Gastrocnemius medialis (tissue), 4 donors: ENCODE measurements at regions not wholly inside any gene's neighbourhood (a gene's known extent, or its start where the extent isn't known, plus 50 kb on each side); places are given as distances from the start of the nearest gene placed in this dataset.
"Not testable (repeated sequence)": the region's sequence is repeated elsewhere in the genome, so short reads cannot be mapped to it uniquely, and the experiment has no call there.

Experiments used
- ATAC-seq, 2 donors: fragments of 150-250 bp; one replicate each; pipeline ENCODE4 v1.9.1; 2016
- DNase-seq, 2 donors: peaks; one replicate each; pipeline ENCODE4 v3.0.0-alpha.2; 2019
- H3K27ac ChIP-seq, 4 donors: fragments of 200-600 bp; sonication (generic); 1 replicate in 1 of 4; 2 replicates in 3 of 4; pipeline ENCODE4 v1.5.1; 2016 to 2018; ENCODE audit warnings: mild to moderate bottlenecking in 2 of 4, moderate library complexity in 1 of 4
- H3K27me3 ChIP-seq, 3 donors: fragments of 200-600 bp; sonication (generic) in 2 of 3; 1 replicate in 1 of 3; 2 replicates in 2 of 3; pipeline versions ENCODE4 v1.5.1 to v1.6.0; 2016 to 2019; ENCODE audit warnings: mild to moderate bottlenecking in 1 of 3, moderate library complexity in 1 of 3
- H3K36me3 ChIP-seq, 2 donors: fragments of 200-600 bp; sonication (generic) in 1 of 2; one replicate each; pipeline ENCODE4 v1.5.1; 2017 to 2018
- H3K4me1 ChIP-seq, 2 donors: fragments of 200-600 bp; sonication (generic) in 1 of 2; one replicate each; pipeline ENCODE4 v1.5.1; 2016 to 2017; ENCODE audit warnings: mild to moderate bottlenecking in 2 of 2
- H3K4me3 ChIP-seq, 4 donors: fragments of 200-600 bp; sonication (generic) in 3 of 4; 1 replicate in 1 of 4; 2 replicates in 3 of 4; pipeline ENCODE4 v1.5.1; 2016 to 2019; ENCODE audit warnings: mild to moderate bottlenecking in 2 of 4
- H3K9me3 ChIP-seq, 3 donors: fragments of 200-600 bp; sonication (generic) in 2 of 3; 1 replicate in 1 of 3; 2 replicates in 2 of 3; pipeline ENCODE4 v1.5.1; 2016 to 2019
- POLR2A ChIP-seq, 2 donors: fragments of 450-650 bp; IDR thresholded peaks; one replicate each; pipeline ENCODE4 v1.6.1; 2017; ENCODE audit warnings: antibody characterized with exemption in 2 of 2, mild to moderate bottlenecking in 2 of 2, moderate library complexity in 2 of 2
- in situ Hi-C, 4 donors: fragments of 200-750 bp; cut with MboI; loops; one replicate each; pipeline versions ENCODE4 v1.15.0 to v1.8.0; 2017; ENCODE audit warnings: low sequenced_read_pairs in 4 of 4
- intact Hi-C: fragments of 100-400 bp; cut with DNase I; formaldehyde crosslinking; loops from one replicate; pipeline ENCODE4 v1.15.1; 2023; ENCODE audit warnings: low total_unique reads
- TF ChIP-seq, protein P1 (sequence below), 5 experiments: fragments of 450-650 bp in 3 of 5; fragments of 200-600 bp in 2 of 5; sonication (generic) in 2 of 5; IDR thresholded peaks in 4 of 5; conservative IDR thresholded peaks in 1 of 5; 1 replicate in 4 of 5; 2 replicates in 1 of 5; pipeline ENCODE4 v1.5.1; 2016 to 2019; ENCODE audit warnings: antibody characterized with exemption in 5 of 5, mild to moderate bottlenecking in 3 of 5, moderate library complexity in 3 of 5

DNA sequence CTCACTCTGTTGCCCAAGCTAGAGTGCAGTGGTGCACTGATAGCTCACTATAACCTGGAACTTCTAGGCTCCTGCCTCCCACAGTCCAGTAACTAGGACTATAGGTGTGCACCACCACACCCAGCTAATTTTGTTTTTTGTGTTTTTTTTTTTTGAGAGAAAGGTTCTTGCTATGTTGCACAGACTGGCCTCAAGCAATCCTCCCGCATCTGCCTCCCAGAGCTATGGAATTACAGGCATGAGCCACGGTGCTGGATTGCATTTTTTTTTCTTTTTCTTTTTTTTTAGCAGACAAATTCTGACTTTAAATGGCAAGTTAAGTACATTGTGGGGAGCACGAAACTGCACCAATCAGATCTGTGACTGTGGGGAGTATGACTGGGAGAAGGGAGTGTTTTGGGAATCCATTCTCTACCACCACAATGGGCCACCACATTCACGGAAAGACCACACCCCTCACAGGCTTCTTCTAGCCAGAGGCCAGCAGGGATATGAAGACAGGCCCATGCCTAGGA is 58.1 kb upstream of the MSMB start:
- Histone ChIP-seq H3K27ac (no peak overlapping the region), H3K36me3 (no peaks in the 10 kb centered on the region), H3K4me1 (peaks cover 8% of the 10 kb centered on the region in 2 donors), H3K27me3 (no peaks in the 10 kb centered on the region), H3K9me3 (no peaks in the 10 kb centered on the region), H3K4me3 (no peak overlapping the region)
- in situ Hi-C loops (no loop called here), intact Hi-C loops (no loop called here)
- TF ChIP-seq POLR2A (IDR thresholded peaks at IDR 0.05), result no peak
- TF ChIP-seq, protein P1, sequence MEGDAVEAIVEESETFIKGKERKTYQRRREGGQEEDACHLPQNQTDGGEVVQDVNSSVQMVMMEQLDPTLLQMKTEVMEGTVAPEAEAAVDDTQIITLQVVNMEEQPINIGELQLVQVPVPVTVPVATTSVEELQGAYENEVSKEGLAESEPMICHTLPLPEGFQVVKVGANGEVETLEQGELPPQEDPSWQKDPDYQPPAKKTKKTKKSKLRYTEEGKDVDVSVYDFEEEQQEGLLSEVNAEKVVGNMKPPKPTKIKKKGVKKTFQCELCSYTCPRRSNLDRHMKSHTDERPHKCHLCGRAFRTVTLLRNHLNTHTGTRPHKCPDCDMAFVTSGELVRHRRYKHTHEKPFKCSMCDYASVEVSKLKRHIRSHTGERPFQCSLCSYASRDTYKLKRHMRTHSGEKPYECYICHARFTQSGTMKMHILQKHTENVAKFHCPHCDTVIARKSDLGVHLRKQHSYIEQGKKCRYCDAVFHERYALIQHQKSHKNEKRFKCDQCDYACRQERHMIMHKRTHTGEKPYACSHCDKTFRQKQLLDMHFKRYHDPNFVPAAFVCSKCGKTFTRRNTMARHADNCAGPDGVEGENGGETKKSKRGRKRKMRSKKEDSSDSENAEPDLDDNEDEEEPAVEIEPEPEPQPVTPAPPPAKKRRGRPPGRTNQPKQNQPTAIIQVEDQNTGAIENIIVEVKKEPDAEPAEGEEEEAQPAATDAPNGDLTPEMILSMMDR (IDR thresholded peaks at IDR 0.05 in 4 of 5, conservative IDR thresholded peaks at IDR 0.05 in 1 of 5), result no peak
- no peak for DNase-seq
- no peak for ATAC-seq

DNA sequence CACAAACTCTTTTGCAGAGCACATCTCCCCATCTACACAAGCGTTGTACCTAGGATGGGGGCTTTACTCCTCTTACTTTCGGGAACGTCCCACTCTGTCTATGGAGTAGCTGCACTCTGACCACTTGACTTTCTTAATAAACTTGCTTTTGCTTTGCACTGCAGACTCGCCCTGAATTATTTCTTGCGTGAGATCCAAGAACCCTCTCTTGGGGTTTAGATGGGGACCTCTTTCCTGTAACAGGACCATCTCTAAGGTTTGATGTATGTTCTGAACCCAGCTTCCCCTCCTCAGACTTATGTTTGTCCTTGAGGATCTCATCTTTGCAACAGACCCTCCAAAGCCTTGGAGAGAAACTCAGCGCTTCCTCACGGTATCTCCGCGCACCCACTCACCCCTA is 59.3 kb upstream of the MSMB start:
- ATAC-seq, H3K27me3 ChIP-seq, H3K36me3 ChIP-seq, H3K9me3 ChIP-seq, DNase-seq, intact Hi-C loops, H3K27ac ChIP-seq, in situ Hi-C loops, H3K4me1 ChIP-seq: not testable (repeated sequence)
- H3K4me3 ChIP-seq, result peak overlapping the region in 1 of 4 donors; percentile 61

DNA sequence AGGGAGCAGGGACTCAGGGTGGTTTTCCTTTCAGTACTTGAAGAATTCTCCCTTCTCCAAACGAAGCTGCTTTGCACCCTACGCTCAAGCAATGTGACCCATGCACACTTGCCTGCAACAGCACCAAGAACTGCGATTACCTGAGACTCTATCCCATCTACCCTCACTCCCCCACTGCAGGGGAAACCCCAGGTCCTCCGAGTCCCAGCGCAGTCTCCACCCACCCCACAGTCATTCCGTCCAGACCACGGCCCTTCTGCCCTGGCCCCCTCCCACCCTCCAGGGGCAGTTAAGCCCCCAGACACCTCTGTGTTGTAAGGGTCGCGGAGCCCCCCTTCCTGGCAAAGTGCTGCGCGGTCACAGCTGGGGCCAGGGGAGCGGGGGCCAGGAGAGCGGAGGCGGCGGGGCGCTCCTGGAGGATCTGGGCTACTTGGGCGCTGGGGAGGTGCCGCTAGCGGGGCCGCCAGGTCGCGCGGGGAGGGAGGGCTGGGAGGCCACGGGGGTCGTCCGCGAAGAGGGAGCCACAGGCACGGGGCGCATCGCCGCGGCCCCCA is 59.9 kb upstream of the MSMB start:
- H3K9me3 ChIP-seq, intact Hi-C loops, H3K27me3 ChIP-seq, H3K4me1 ChIP-seq, DNase-seq, H3K36me3 ChIP-seq, H3K27ac ChIP-seq, in situ Hi-C loops: not testable (repeated sequence)
- H3K4me3 ChIP-seq, result peak overlapping the region; percentile 45 to 61 (median 50)
- peak in 1 of 2 donors; percentile 24 for ATAC-seq

DNA sequence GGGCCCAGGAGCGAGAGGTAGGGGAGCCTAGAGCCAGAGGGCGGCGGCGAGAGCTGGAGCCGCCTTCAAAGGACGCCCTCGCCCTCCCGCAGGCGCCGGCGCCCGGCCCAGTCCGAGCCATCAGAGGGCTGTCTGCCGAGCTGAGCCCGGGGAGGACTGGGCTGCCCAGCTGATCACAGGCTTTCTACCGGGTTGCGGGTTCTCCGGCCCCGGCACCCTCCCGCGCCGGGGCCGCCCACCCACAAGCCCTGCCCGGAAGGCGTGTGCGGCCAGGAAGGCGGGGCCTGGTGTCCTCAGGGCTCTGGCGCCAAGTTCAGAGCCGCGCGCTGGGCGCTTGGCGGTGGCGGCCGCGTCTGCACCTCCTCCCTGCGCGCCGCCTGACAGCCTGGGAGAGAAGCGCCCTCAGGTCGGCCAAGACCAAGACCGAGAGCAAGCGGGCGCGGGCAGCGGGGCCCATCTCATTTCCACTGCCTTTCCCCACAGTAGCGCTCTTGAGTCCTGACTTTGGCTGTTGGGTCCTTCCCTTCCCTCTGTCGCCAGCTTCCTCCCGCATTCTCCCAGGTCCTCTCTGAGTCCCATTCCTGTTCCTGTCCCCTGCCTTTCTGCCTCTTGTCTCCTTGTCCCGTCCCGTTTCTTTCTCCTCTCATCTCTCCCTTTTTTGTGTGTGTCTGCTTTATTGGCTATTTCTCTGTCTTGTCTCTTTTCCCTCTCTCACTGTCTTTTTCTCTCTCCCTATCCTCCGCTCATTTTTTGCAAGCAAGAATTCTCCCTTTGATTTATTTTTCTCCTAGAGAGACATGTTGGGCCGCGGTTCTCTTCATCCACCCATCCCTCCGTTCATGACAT is 60.6 kb upstream of the MSMB start:
- ATAC-seq, result peak; percentile 82 to 84
- intact Hi-C loops, result no loop called here
- Histone ChIP-seq H3K4me3 (peak overlapping the region; percentile 45 to 61 (median 50)), H3K27me3 (no peaks in the 10 kb centered on the region), H3K4me1 (peaks cover 8% of the 10 kb centered on the region in 2 donors), H3K9me3 (no peaks in the 10 kb centered on the region), H3K27ac (no peak overlapping the region), H3K36me3 (no peaks in the 10 kb centered on the region)
- in situ Hi-C loops, result no loop called here
- TF ChIP-seq POLR2A (IDR thresholded peaks at IDR 0.05), result no peak
- TF ChIP-seq, protein P1 (IDR thresholded peaks at IDR 0.05 in 4 of 5, conservative IDR thresholded peaks at IDR 0.05 in 1 of 5), result peak in 1 of 5 experiments; percentile 13
- peak in 1 of 2 donors; percentile 28 for DNase-seq

DNA sequence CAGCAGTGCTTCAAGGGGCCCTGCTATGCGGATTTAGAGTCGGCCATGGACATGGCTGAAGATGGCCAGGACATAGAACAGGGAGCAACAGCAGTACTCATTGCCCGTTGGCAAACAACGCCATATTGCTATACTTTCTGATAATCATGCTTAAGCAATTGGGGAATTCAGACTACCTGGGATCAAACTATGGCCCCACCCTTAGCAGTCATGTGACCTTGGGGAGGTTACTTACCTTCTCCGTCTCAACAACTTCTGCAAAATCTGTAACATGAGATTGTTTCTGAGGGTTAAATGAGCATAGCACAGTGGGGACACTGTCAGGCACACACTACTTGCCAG is 62.1 kb upstream of the MSMB start:
- ATAC-seq, H3K4me1 ChIP-seq, intact Hi-C loops, H3K36me3 ChIP-seq, in situ Hi-C loops, DNase-seq, H3K4me3 ChIP-seq, H3K27me3 ChIP-seq, H3K27ac ChIP-seq, H3K9me3 ChIP-seq: not testable (repeated sequence)

DNA sequence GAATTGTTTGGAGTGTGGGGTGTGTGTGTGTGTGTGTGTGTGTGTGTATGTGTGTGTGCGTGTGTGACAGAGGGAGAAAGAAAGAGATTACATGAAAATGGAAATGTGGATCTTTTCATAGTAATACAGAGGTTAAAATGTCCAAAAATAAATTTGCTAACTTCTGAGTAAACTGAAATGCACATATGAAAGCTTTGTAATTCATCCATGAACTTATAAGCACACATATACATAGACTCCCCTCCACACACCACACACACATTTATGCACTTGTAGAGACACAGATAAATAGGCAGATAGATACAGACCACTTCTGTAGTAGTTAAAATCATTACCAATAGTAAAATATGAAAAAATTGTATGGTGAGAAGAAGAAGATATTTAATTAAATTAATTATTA is 108.2 kb upstream of the MSMB start:
- ATAC-seq, H3K36me3 ChIP-seq: not testable (repeated sequence)

DNA sequence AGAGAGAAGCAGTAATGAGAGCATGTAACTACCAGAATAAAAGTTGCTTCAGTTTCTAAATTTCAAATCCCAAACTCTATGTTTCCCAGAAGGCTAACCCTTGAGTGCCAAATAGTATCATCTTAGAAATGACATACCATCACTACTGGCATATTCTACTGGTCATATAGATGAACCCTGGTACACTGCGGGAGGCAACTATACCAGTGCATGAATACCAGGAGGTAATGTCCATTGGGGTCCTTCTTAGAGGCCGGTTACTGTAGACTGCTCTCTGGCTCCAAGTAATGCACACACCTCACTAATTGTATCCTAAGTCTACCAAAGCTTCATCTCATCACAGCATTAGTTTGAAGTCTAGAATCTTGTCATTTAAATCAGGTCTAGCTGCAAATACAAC is 108.6 kb upstream of the MSMB start:
- ATAC-seq, in situ Hi-C loops, H3K4me3 ChIP-seq, H3K4me1 ChIP-seq, H3K27me3 ChIP-seq, H3K9me3 ChIP-seq, H3K27ac ChIP-seq, H3K36me3 ChIP-seq, DNase-seq, intact Hi-C loops: not testable (repeated sequence)

More for the DNA sequence above, 108.2 kb upstream of the MSMB start:
- DNase-seq, H3K27ac ChIP-seq, H3K4me3 ChIP-seq, H3K4me1 ChIP-seq, in situ Hi-C loops, H3K27me3 ChIP-seq, intact Hi-C loops, H3K9me3 ChIP-seq: not testable (repeated sequence)

DNA sequence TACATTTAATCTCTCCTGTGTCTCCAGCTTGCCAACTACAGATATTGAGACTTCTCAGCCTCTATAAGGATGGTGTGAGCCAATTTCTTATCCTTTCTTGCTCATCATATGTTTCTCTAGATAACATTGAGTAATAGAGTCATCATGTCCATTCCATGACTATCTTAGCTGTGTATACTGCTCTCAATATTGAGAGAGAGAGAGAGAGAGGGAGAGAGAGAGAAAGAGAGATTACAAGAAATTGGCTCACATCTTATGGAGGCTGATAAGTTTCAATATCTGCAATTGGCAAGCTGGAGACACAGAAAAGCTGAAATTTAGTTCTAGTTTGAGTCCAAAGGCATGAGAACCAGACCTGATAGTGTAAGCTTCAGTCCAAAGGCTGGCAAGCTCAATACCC is 110.8 kb upstream of the MSMB start:
- ATAC-seq, H3K27me3 ChIP-seq, H3K9me3 ChIP-seq, in situ Hi-C loops, intact Hi-C loops, H3K36me3 ChIP-seq, H3K27ac ChIP-seq, DNase-seq, H3K4me3 ChIP-seq, H3K4me1 ChIP-seq: not testable (repeated sequence)
